Lower lobe of right lung (tissue), 2 donors: ENCODE measurements at regions not wholly inside any gene's neighbourhood (a gene's known extent, or its start where the extent isn't known, plus 50 kb on each side); places are given as distances from the start of the nearest gene placed in this dataset.

Source experiments
- ATAC-seq, 2 donors: fragments of 200-7000 bp; cut with Tn5 transposase; one replicate each; pipeline ENCODE4 v1.9.1; 2020 to 2022; ENCODE audit warnings: mild to moderate bottlenecking in 2 of 2, moderate library complexity in 2 of 2
- DNase-seq: peaks from one replicate; pipeline ENCODE4 v3.0.0-alpha.2; 2020
- H3K27ac ChIP-seq: fragments of 200-600 bp; one replicate; pipeline ENCODE4 v1.8.0; 2022
- H3K27me3 ChIP-seq: fragments of 200-600 bp; one replicate; pipeline ENCODE4 v1.8.0; 2022; ENCODE audit warnings: low read depth
- H3K36me3 ChIP-seq: fragments of 200-600 bp; one replicate; pipeline ENCODE4 v1.8.0; 2022; ENCODE audit warnings: mild to moderate bottlenecking
- H3K4me1 ChIP-seq: fragments of 200-600 bp; one replicate; pipeline ENCODE4 v1.8.0; 2022
- H3K4me3 ChIP-seq: fragments of 200-600 bp; one replicate; pipeline ENCODE4 v1.8.0; 2022; ENCODE audit warnings: mild to moderate bottlenecking
- H3K9me3 ChIP-seq: fragments of 200-600 bp; one replicate; pipeline ENCODE4 v1.8.0; 2022
- intact Hi-C: fragments of 100-400 bp; cut with DNase I; formaldehyde crosslinking; loops from one replicate; pipeline ENCODE4 v1.11.0; 2022
- TF ChIP-seq, protein P1 (sequence below): fragments of 200-600 bp; IDR thresholded peaks from one replicate; pipeline ENCODE4 v1.8.0; 2022; ENCODE audit warnings: antibody characterized with exemption, mild to moderate bottlenecking
- donor health status: DM: no; HTN: yes; CAD: no; lungs with severe emphysema.

DNA sequence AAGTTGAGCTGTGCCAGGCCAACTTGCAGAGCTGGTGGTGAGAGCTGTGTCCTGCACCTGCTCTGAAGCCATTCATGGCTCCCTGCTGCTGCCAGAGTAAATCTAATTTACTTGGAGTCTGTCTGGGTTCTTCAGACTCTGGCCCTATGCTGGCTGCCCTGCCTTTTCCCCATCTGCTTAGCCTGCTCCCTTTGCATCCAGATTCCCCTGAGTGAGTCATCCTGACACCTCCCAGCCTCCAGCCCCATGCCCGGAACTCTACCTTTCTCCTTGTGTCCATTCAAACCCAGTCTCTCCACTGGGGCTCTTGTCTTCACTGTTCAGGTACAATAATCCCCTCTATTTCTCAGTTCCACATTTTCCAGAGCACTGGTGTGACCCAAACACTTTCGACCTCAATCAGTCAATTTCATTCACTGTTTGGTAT lies 434.4 kb upstream of the ZMIZ1 start:
- H3K27ac ChIP-seq = peak overlapping the region; percentile 7
- intact Hi-C loops = no loop called here
- no peak for DNase-seq

DNA sequence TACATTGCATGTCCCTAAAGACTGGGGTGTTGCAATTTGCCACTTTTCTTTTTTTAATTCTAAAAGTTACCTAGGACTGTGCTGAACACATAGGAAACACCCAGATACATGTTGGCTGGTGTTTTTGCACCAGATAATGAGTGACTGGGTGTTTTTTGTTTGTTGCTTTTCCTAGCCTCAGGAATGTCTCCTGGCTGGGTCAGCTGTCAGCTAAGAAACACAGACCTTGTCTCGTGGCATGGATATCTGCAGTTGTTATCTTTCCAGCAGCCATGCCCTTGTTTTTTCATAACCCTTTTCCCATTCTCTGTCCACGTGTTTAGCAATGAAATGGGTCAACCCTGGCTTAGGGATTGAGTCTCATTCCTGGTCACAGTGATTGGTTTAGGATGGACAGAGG lies 433.9 kb upstream of the ZMIZ1 start:
- DNase-seq (no peak), ATAC-seq (peak in 1 of 2 donors; percentile 7)
- Histone ChIP-seq H3K27me3 (no peaks in the 10 kb centered on the region), H3K4me3 (no peak overlapping the region), H3K9me3 (no peaks in the 10 kb centered on the region), H3K4me1 (peaks cover 6% of the 10 kb centered on the region), H3K27ac (no peak overlapping the region), H3K36me3 (no peaks in the 10 kb centered on the region)
- intact Hi-C loops = no loop called here
- TF ChIP-seq, protein P1, sequence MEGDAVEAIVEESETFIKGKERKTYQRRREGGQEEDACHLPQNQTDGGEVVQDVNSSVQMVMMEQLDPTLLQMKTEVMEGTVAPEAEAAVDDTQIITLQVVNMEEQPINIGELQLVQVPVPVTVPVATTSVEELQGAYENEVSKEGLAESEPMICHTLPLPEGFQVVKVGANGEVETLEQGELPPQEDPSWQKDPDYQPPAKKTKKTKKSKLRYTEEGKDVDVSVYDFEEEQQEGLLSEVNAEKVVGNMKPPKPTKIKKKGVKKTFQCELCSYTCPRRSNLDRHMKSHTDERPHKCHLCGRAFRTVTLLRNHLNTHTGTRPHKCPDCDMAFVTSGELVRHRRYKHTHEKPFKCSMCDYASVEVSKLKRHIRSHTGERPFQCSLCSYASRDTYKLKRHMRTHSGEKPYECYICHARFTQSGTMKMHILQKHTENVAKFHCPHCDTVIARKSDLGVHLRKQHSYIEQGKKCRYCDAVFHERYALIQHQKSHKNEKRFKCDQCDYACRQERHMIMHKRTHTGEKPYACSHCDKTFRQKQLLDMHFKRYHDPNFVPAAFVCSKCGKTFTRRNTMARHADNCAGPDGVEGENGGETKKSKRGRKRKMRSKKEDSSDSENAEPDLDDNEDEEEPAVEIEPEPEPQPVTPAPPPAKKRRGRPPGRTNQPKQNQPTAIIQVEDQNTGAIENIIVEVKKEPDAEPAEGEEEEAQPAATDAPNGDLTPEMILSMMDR = no peak

More for the DNA sequence above, 434.4 kb upstream of the ZMIZ1 start:
- H3K36me3 ChIP-seq = no peaks in the 10 kb centered on the region
- peak in 1 of 2 donors; percentile 24 for ATAC-seq
- H3K4me3 ChIP-seq = no peak overlapping the region
- peaks cover 6% of the 10 kb centered on the region for H3K4me1 ChIP-seq
- no peaks in the 10 kb centered on the region for H3K27me3 ChIP-seq
- TF ChIP-seq, protein P1 = no peak
- no peaks in the 10 kb centered on the region for H3K9me3 ChIP-seq

DNA sequence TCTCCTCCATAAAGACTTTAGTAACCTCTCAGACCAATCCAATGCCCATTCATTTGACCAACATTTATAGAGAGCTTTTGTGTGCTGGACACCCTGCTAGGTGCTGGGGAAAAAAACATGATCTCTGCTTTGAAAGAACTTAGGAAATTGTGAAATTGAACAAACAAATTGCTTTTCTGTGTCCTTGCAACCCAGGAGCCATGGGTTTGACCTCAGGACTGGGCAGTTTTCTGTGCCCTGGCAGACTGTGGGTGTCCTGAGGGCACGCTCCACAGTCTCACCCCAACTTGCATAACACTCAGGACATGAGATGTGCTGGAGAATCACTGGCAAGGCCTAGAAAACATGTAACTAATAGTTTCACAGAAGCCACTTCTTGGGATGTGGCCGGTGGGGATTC lies 429.1 kb upstream of the ZMIZ1 start:
- H3K9me3 ChIP-seq = no peaks in the 10 kb centered on the region
- H3K4me1 ChIP-seq = no peaks in the 10 kb centered on the region
- DNase-seq = no peak
- no peak overlapping the region for H3K27ac ChIP-seq
- H3K4me3 ChIP-seq = no peak overlapping the region
- TF ChIP-seq, protein P1 = no peak
- no peak for ATAC-seq
- H3K36me3 ChIP-seq = no peaks in the 10 kb centered on the region
- intact Hi-C loops = no loop called here
- no peaks in the 10 kb centered on the region for H3K27me3 ChIP-seq

DNA sequence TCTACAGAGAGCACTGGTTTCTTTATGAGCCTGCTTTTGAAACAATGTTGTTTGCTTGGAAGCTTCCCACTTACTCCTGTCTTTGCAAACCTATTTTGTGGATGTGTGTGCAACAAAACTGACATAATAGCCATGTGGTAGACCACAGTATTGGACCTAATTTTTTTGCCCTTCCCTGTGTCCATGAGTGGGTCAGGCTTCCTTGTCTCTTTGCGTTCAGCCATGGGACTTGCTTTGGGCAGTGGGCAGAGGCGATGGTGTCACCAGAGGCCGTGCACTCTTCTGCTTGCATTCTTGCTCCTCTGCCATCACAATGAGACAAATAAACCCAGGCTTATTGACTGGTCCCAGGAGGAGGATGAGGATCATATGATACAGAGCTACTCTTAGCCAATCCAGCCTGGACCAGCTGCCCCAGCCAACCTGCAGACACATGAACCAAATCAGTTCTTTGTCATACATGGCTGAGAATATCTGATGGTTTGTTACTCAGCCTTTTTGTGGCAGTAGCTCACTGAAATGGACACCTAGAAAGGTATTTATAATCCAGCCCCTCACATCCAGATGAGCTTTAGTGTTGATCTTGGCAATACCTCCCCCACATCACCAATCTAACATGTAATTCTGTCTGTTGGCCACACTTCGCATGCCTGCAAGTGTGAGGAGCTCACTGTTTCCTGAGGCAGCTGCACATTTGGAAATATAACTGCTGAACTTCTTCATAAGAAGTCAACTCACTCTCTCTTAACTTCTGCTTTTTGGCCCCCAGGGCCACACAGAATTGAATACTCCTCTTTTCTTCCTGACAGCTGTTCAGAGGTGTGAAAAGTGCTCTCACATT lies 427.8 kb upstream of the ZMIZ1 start:
- Histone ChIP-seq H3K27me3 (no peaks in the 10 kb centered on the region), H3K27ac (no peak overlapping the region), H3K4me1 (no peaks in the 10 kb centered on the region), H3K9me3 (no peaks in the 10 kb centered on the region), H3K36me3 (no peaks in the 10 kb centered on the region), H3K4me3 (no peak overlapping the region)
- no peak for DNase-seq
- TF ChIP-seq, protein P1 = no peak
- peak in 1 of 2 donors; percentile 35 for ATAC-seq
- intact Hi-C loops = no loop called here

DNA sequence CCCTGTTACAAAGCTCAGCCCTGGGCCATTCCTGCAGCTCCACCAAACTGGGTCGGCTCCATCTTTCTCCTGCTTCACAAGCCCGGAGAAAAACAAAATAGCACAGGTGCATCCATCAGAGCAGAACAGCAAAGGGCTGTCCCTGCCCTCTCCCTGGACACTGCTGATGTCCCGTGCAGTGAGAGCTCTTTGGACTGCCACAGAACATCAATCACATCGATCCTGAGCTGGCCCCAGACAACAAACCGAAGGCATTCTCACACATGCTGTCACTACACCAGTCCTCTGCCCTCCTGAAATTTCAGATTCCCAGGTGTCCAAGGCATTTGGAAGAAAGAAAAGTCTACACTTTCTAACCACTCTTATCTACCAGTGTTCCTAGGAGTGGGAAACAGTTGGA lies 427.1 kb upstream of the ZMIZ1 start:
- Histone ChIP-seq H3K27ac (no peak overlapping the region), H3K27me3 (no peaks in the 10 kb centered on the region), H3K4me3 (no peak overlapping the region), H3K9me3 (no peaks in the 10 kb centered on the region), H3K36me3 (no peaks in the 10 kb centered on the region), H3K4me1 (no peaks in the 10 kb centered on the region)
- ATAC-seq = no peak
- intact Hi-C loops = no loop called here
- DNase-seq = no peak
- TF ChIP-seq, protein P1 = no peak
